H1 (cell line): ENCODE measurements at regions not wholly inside any gene's neighbourhood (a gene's known extent, or its start where the extent isn't known, plus 50 kb on each side); places are given as distances from the start of the nearest gene placed in this dataset.

Source experiments
- CTCF ChIA-PET: fragments of 300-600 bp; sonication (Branson Sonifier 250); formaldehyde crosslinking; loops from one replicate; lab custom pipeline; 2021; ENCODE audit not compliant: partially characterized antibody; lab: Charles Lee
- POLR2A ChIA-PET: fragments of 300-600 bp; sonication (Branson Sonifier 250); formaldehyde crosslinking; loops from one replicate; lab custom pipeline; 2021; ENCODE audit warnings: inconsistent platforms; ENCODE audit not compliant: partially characterized antibody; lab: Charles Lee
- DNase-seq, 2 experiments: peaks; one replicate each; pipeline versions ENCODE4 v3.0.0 to v3.0.0-alpha.2; 2010 to 2022; ENCODE audit warnings: low spot score in 2 of 2, low read depth in 1 of 2, mixed read lengths in 1 of 2
- FAIRE-seq: peaks from 2 replicates; lab custom pipeline; 2011; peaks lifted over from hg19 to GRCh38; lab: Jason Lieb, UNC
- H2AFZ ChIP-seq: 2 replicates; pipeline ENCODE4 v1.8.1; 2012; ENCODE audit warnings: low read length, inconsistent platforms
- H2AK5ac ChIP-seq: 2 replicates; pipeline ENCODE4 v1.6.1; 2013; ENCODE audit warnings: low read depth, low read length
- H2BK120ac ChIP-seq: replicated peaks from 2 replicates; pipeline ENCODE3; 2013; ENCODE audit warnings: low read depth, low read length, inconsistent platforms
- H2BK12ac ChIP-seq: 2 replicates; pipeline ENCODE4 v1.6.1; 2013; ENCODE audit warnings: low read depth, low read length
- H2BK15ac ChIP-seq: 2 replicates; pipeline ENCODE4 v1.6.1; 2013; ENCODE audit warnings: low read length
- H2BK20ac ChIP-seq: 2 replicates; pipeline ENCODE4 v1.6.1; 2013; ENCODE audit warnings: low read length
- H2BK5ac ChIP-seq: 2 replicates; pipeline ENCODE4 v1.6.1; 2013; ENCODE audit warnings: low read depth, low read length
- H3K14ac ChIP-seq: 2 replicates; pipeline ENCODE4 v1.6.1; 2013; ENCODE audit warnings: inconsistent platforms; ENCODE audit not compliant: insufficient read length
- H3K18ac ChIP-seq: 2 replicates; pipeline ENCODE4 v1.6.1; 2013; ENCODE audit warnings: low read length; ENCODE audit errors: extremely low read depth
- H3K23ac ChIP-seq: 2 replicates; pipeline ENCODE4 v1.6.1; 2013; ENCODE audit warnings: inconsistent platforms; ENCODE audit not compliant: insufficient read length
- H3K23me2 ChIP-seq: 2 replicates; pipeline ENCODE4 v1.6.1; 2013; ENCODE audit warnings: low read depth, low read length
- H3K27ac ChIP-seq: 2 replicates; pipeline ENCODE4 v1.6.1; 2011; ENCODE audit warnings: low read depth, low read length, inconsistent platforms
- H3K27me3 ChIP-seq, 4 experiments: replicated peaks in 1 of 4; 1 replicate in 1 of 4; 2 replicates in 3 of 4; pipeline versions ENCODE4 v1.6.1 to v1.8.1; 2011 to 2013; ENCODE audit warnings: low read length in 3 of 4, mild to moderate bottlenecking in 3 of 4, inconsistent platforms in 2 of 4, mixed read lengths in 2 of 4, moderate library complexity in 1 of 4; ENCODE audit not compliant: control insufficient read depth in 3 of 4, insufficient read depth in 3 of 4; ENCODE audit errors: extremely low read depth in 1 of 4
- H3K36me3 ChIP-seq, 4 experiments: 2 replicates each; pipeline versions ENCODE4 v1.6.1 to v1.8.1; 2011 to 2013; ENCODE audit warnings: mild to moderate bottlenecking in 4 of 4, low read length in 3 of 4, moderate library complexity in 2 of 4, control low read depth in 1 of 4, inconsistent platforms in 1 of 4; ENCODE audit not compliant: insufficient read depth in 4 of 4, control insufficient read depth in 2 of 4
- H3K4ac ChIP-seq: replicated peaks from 2 replicates; pipeline ENCODE3; 2013; ENCODE audit warnings: low read length, low read depth, mixed read lengths, inconsistent platforms; ENCODE audit not compliant: insufficient read length
- H3K4me1 ChIP-seq, 4 experiments: replicated peaks in 1 of 4; 1 replicate in 1 of 4; 2 replicates in 3 of 4; pipeline versions ENCODE4 v1.6.1 to v1.8.1; 2011 to 2013; ENCODE audit warnings: low read length in 3 of 4, inconsistent platforms in 2 of 4, mixed read lengths in 1 of 4; ENCODE audit not compliant: insufficient read depth in 4 of 4, control insufficient read depth in 3 of 4
- H3K4me2 ChIP-seq, 2 experiments: 2 replicates each; pipeline versions ENCODE4 v1.6.1 to v1.8.1; 2011 to 2013; ENCODE audit warnings: low read depth in 2 of 2, low read length in 2 of 2, control low read depth in 1 of 2, inconsistent platforms in 1 of 2, mild to moderate bottlenecking in 1 of 2; ENCODE audit not compliant: insufficient read depth in 1 of 2
- H3K4me3 ChIP-seq, 4 experiments: fragments of 200-600, 300-600 bp in 1 of 4; sonication (generic), shearing (Covaris generic), sonication (Bioruptor Twin) in 1 of 4; 2 replicates each; pipeline versions ENCODE4 v1.5.1 to v1.8.1; 2011 to 2016; ENCODE audit warnings: low read length in 4 of 4, low read depth in 3 of 4, control low read depth in 2 of 4, inconsistent platforms in 2 of 4, mild to moderate bottlenecking in 2 of 4, mixed read lengths in 1 of 4, moderate library complexity in 1 of 4; ENCODE audit not compliant: insufficient read depth in 2 of 4; ENCODE audit errors: extremely low read depth in 1 of 4
- H3K56ac ChIP-seq: replicated peaks from 2 replicates; pipeline ENCODE3; 2013; ENCODE audit warnings: low read depth, mild to moderate bottlenecking, mixed read lengths, low read length, inconsistent platforms; ENCODE audit not compliant: insufficient read length
- H3K79me1 ChIP-seq: 2 replicates; pipeline ENCODE4 v1.6.1; 2013; ENCODE audit warnings: low read depth, low read length, control low read depth
- H3K79me2 ChIP-seq, 2 experiments: 2 replicates each; pipeline versions ENCODE4 v1.6.1 to v1.8.1; 2012 to 2013; ENCODE audit warnings: low read length in 2 of 2, mild to moderate bottlenecking in 2 of 2, inconsistent platforms in 1 of 2; ENCODE audit not compliant: insufficient read depth in 2 of 2, control insufficient read depth in 1 of 2
- H3K9ac ChIP-seq, 4 experiments: replicated peaks in 1 of 4; 1 replicate in 1 of 4; 2 replicates in 3 of 4; pipeline versions ENCODE4 v1.6.1 to v1.8.1; 2011 to 2013; ENCODE audit warnings: low read depth in 3 of 4, low read length in 3 of 4, control low read depth in 2 of 4, mild to moderate bottlenecking in 2 of 4, moderate library complexity in 2 of 4, inconsistent platforms in 1 of 4; ENCODE audit errors: extremely low read depth in 1 of 4
- H3K9me3 ChIP-seq, 2 experiments: 2 replicates each; pipeline versions ENCODE4 v1.6.1 to v1.8.1; 2012 to 2013; ENCODE audit warnings: mild to moderate bottlenecking in 2 of 2, moderate library complexity in 2 of 2, control low read depth in 1 of 2, inconsistent platforms in 1 of 2, low read depth in 1 of 2, low read length in 1 of 2, mixed read lengths in 1 of 2; ENCODE audit not compliant: insufficient read depth in 2 of 2
- H4K20me1 ChIP-seq, 2 experiments: replicated peaks in 1 of 2; 2 replicates each; pipeline versions ENCODE3 to v1.8.1; 2011 to 2013; ENCODE audit warnings: inconsistent platforms in 2 of 2, low read length in 2 of 2, mild to moderate bottlenecking in 1 of 2; ENCODE audit not compliant: insufficient read depth in 2 of 2, control insufficient read depth in 1 of 2
- H4K5ac ChIP-seq: 2 replicates; pipeline ENCODE4 v1.6.1; 2013; ENCODE audit warnings: low read length, low read depth, mixed read lengths, inconsistent platforms; ENCODE audit not compliant: insufficient read length
- H4K8ac ChIP-seq: 2 replicates; pipeline ENCODE4 v1.8.0; 2013; ENCODE audit warnings: mild to moderate bottlenecking, moderate library complexity, low read length, inconsistent platforms; ENCODE audit not compliant: insufficient read depth; ENCODE audit errors: extremely low read depth
- H4K91ac ChIP-seq: replicated peaks from 2 replicates; pipeline ENCODE3; 2013; ENCODE audit warnings: low read length, mixed read lengths, inconsistent platforms; ENCODE audit not compliant: insufficient read length
- CBX5 ChIP-seq: fragments of 300-800, 300-1000 bp; sonication (generic); IDR thresholded peaks from 2 replicates; pipeline ENCODE4 v1.7.1; 2016; ENCODE audit warnings: antibody characterized with exemption, low read length, low read depth
- RXRA ChIP-seq: IDR thresholded peaks from 2 replicates; pipeline ENCODE4 v1.6.1; 2011; ENCODE audit warnings: low read depth, mild to moderate bottlenecking, low read length, moderate library complexity; ENCODE audit not compliant: insufficient read depth
- SAP30 ChIP-seq: fragments of 300-600 bp; sonication (generic); IDR thresholded peaks from 2 replicates; pipeline ENCODE4 v1.7.1; 2012; ENCODE audit warnings: low read length, moderate library complexity, mild to moderate bottlenecking, inconsistent platforms; ENCODE audit not compliant: insufficient read depth, insufficient replicate concordance

DNA sequence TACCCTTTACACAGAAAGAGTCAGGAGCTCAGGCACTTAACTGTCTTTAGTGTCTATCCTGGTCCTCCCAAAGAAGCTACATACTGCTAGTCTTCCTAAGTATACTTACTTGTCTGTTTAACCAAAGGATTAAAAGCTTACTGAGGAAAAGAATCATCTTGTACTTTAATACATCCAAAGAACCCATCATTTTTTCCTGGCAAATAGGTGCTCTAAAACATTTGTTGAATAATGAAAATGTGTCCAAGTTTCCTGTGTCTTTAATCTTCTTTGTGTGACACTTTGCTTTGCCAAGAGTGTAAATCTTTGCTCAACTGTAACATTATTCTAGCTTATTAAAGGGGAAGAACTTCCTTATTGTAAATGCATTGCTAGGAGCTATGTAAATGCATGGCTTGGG lies 519.2 kb downstream of the OTOL1 start:
- H3K27ac ChIP-seq = no peak overlapping the region
- TF ChIP-seq CBX5 (no peak), RXRA (no peak), SAP30 (no peak)

More for the DNA sequence above, 519.2 kb downstream of the OTOL1 start:
- H2AFZ ChIP-seq = no peak overlapping the region
- H3K23me2 ChIP-seq = no peaks in the 10 kb centered on the region
- no peak overlapping the region for H2AK5ac ChIP-seq
- H3K9me3 ChIP-seq = no peaks in the 10 kb centered on the region
- no peaks in the 10 kb centered on the region; a peak in 1 of 8 replicates for H3K36me3 ChIP-seq
- POLR2A ChIA-PET = no interaction called here
- DNase-seq (no peak), FAIRE-seq (no peak)
- H2BK20ac ChIP-seq = no peak overlapping the region
- H4K8ac ChIP-seq = no peak overlapping the region
- no peak overlapping the region for H3K4ac ChIP-seq
- H4K5ac ChIP-seq = no peak overlapping the region
- no peak overlapping the region for H3K4me2 ChIP-seq
- CTCF ChIA-PET = no interaction called here
- H3K79me1 ChIP-seq = no peaks in the 10 kb centered on the region
- H3K18ac ChIP-seq = no peak overlapping the region
- H2BK15ac ChIP-seq = no peak overlapping the region
- H3K56ac ChIP-seq = no peak overlapping the region
- H3K4me1 ChIP-seq = no peaks in the 10 kb centered on the region
- H4K91ac ChIP-seq = no peak overlapping the region
- H3K79me2 ChIP-seq = no peaks in the 10 kb centered on the region
- no peak overlapping the region for H2BK120ac ChIP-seq
- no peak overlapping the region for H3K4me3 ChIP-seq
- no peak overlapping the region for H2BK5ac ChIP-seq
- no peak overlapping the region for H3K14ac ChIP-seq
- H3K9ac ChIP-seq = no peak overlapping the region
- H2BK12ac ChIP-seq = no peak overlapping the region
- H4K20me1 ChIP-seq = no peaks in the 10 kb centered on the region
- no peaks in the 10 kb centered on the region for H3K27me3 ChIP-seq
- H3K23ac ChIP-seq = no peak overlapping the region
